ENCODE measurements at regions not wholly inside any gene's neighbourhood (a gene's known extent, or its start where the extent isn't known, plus 50 kb on each side); places are given as distances from the start of the nearest gene placed in this dataset.

GRCh38 chr7:46461334-46461777 lies 540.3 kb upstream of the IGFBP3 start:
- Histone ChIP-seq H3F3A (ENCODE audit: low read depth) (no peaks in the 10 kb centered on the region), H3K27me3 (ENCODE audit: insufficient read depth, low read length, poor library complexity, severe bottlenecking) (no peaks in the 10 kb centered on the region)

GRCh38 chr7:46459942-46460341 lies 538.9 kb upstream of the IGFBP3 start:
- H3K79me2 ChIP-seq (ENCODE audit: insufficient read depth, low read length) = no peaks in the 10 kb centered on the region
- no peaks in the 10 kb centered on the region for H3F3A ChIP-seq (ENCODE audit: low read depth)
- no peak overlapping the region for H2AFZ ChIP-seq (ENCODE audit: low read length)
- no peaks in the 10 kb centered on the region for H4K20me1 ChIP-seq (ENCODE audit: insufficient read depth, low read length, poor library complexity, severe bottlenecking)
- H3K4me3 ChIP-seq (ENCODE audit: low read length, poor library complexity, severe bottlenecking) = no peak overlapping the region
- no peaks in the 10 kb centered on the region for H3K36me3 ChIP-seq (ENCODE audit: insufficient read depth, low read length)
- H3K4me1 ChIP-seq (ENCODE audit: insufficient read depth, low read length, poor library complexity, severe bottlenecking) = no peaks in the 10 kb centered on the region
- no peak for TF ChIP-seq CTCF (conservative IDR thresholded peaks at IDR 0.05; ENCODE audit: low read length)
- TF ChIP-seq EZH2phosphoT487 (IDR thresholded peaks at IDR 0.05; ENCODE audit: borderline replicate concordance) = no peak
- H3K27me3 ChIP-seq (ENCODE audit: insufficient read depth, low read length, poor library complexity, severe bottlenecking) = no peaks in the 10 kb centered on the region
- no peak overlapping the region for H3K9ac ChIP-seq (ENCODE audit: low read depth, low read length, poor library complexity, severe bottlenecking)
- H3K4me2 ChIP-seq (ENCODE audit: low read depth, low read length, poor library complexity, severe bottlenecking) = no peak overlapping the region
- H3K9me3 ChIP-seq (ENCODE audit: insufficient read depth, low read depth, low read length) = peaks cover 6% of the 10 kb centered on the region; the same call in 1 of the 2 replicates
- H3K9me2 ChIP-seq (replicated peaks; ENCODE audit: low read depth, low read length) = no peaks in the 10 kb centered on the region

More at GRCh38 chr7:46461334-46461777, 540.3 kb upstream of the IGFBP3 start:
- Histone ChIP-seq H3K9me3 (ENCODE audit: insufficient read depth, low read depth, low read length) (peaks cover 6% of the 10 kb centered on the region; the same call in 1 of the 2 replicates), H3K36me3 (ENCODE audit: insufficient read depth, low read length) (no peaks in the 10 kb centered on the region), H3K79me2 (ENCODE audit: insufficient read depth, low read length) (no peaks in the 10 kb centered on the region), H4K20me1 (ENCODE audit: insufficient read depth, low read length, poor library complexity, severe bottlenecking) (no peaks in the 10 kb centered on the region), H3K4me1 (ENCODE audit: insufficient read depth, low read length, poor library complexity, severe bottlenecking) (no peaks in the 10 kb centered on the region), H3K4me3 (ENCODE audit: low read length, poor library complexity, severe bottlenecking) (no peak overlapping the region), H3K4me2 (ENCODE audit: low read depth, low read length, poor library complexity, severe bottlenecking) (no peak overlapping the region), H3K9me2 (replicated peaks; ENCODE audit: low read depth, low read length) (no peaks in the 10 kb centered on the region), H3K9ac (ENCODE audit: low read depth, low read length, poor library complexity, severe bottlenecking) (no peak overlapping the region), H2AFZ (ENCODE audit: low read length) (no peak overlapping the region)
- no peak for TF ChIP-seq CTCF (conservative IDR thresholded peaks at IDR 0.05; ENCODE audit: low read length)
- TF ChIP-seq EZH2phosphoT487 (IDR thresholded peaks at IDR 0.05; ENCODE audit: borderline replicate concordance) = no peak

DNA sequence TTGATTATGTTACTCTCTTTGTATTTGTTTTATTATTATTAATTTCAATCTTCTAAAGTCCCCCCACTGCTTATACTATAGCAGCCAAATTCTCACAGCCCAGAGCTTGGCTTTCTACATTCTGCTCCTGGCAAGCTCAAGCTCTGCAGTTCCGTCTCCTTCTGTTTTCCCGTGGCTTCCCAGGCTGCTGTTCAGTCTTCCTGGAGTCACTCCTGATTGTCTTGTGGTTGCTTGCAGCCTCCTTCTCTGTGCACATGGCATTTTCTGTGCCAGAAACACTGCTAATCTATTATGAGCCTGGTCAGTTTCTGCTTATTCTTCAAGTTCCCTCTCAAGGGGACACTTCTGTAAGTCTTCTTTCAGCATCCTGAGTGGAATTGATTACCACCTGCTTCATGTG lies 533.7 kb upstream of the IGFBP3 start:
- Histone ChIP-seq H3K79me2 (ENCODE audit: insufficient read depth, low read length) (no peaks in the 10 kb centered on the region), H3K36me3 (ENCODE audit: insufficient read depth, low read length) (no peaks in the 10 kb centered on the region), H3K4me2 (ENCODE audit: low read depth, low read length, poor library complexity, severe bottlenecking) (no peak overlapping the region), H3K9me3 (ENCODE audit: insufficient read depth, low read depth, low read length) (no peaks in the 10 kb centered on the region; the same call in 1 of the 2 replicates), H3K4me1 (ENCODE audit: insufficient read depth, low read length, poor library complexity, severe bottlenecking) (no peaks in the 10 kb centered on the region), H3K27me3 (ENCODE audit: insufficient read depth, low read length, poor library complexity, severe bottlenecking) (no peaks in the 10 kb centered on the region), H3K9ac (ENCODE audit: low read depth, low read length, poor library complexity, severe bottlenecking) (no peak overlapping the region), H3K9me2 (replicated peaks; ENCODE audit: low read depth, low read length) (no peaks in the 10 kb centered on the region), H3F3A (ENCODE audit: low read depth) (no peaks in the 10 kb centered on the region), H4K20me1 (ENCODE audit: insufficient read depth, low read length, poor library complexity, severe bottlenecking) (no peaks in the 10 kb centered on the region), H2AFZ (ENCODE audit: low read length) (no peak overlapping the region), H3K4me3 (ENCODE audit: low read length, poor library complexity, severe bottlenecking) (no peak overlapping the region)
- TF ChIP-seq EZH2phosphoT487 (IDR thresholded peaks at IDR 0.05; ENCODE audit: borderline replicate concordance) (no peak), CTCF (conservative IDR thresholded peaks at IDR 0.05; ENCODE audit: low read length) (no peak)
